ENCODE measurements at regions not wholly inside any gene's neighbourhood (a gene's known extent, or its start where the extent isn't known, plus 50 kb on each side); places are given as distances from the start of the nearest gene placed in this dataset.

DNA sequence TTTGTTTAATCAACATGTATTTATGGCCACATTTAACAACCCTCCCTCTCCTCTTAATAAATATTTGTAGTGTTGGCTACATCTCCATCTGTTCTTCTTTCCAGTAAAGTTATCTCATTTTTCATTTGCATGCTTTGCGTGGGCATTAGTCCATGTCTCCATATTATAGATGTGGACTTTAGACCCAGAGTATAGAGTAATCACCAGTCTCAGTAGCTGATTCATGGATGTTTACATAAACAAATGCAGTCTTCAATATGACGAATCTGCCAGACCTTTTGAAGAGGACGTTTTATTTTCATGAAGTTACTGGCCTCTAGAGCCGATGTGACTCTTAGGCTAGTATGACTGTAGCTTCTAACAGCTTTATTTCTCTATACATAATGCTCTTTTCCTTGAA lies 1546.2 kb downstream of the OLFM4 start:
- TF ChIP-seq, protein P1, sequence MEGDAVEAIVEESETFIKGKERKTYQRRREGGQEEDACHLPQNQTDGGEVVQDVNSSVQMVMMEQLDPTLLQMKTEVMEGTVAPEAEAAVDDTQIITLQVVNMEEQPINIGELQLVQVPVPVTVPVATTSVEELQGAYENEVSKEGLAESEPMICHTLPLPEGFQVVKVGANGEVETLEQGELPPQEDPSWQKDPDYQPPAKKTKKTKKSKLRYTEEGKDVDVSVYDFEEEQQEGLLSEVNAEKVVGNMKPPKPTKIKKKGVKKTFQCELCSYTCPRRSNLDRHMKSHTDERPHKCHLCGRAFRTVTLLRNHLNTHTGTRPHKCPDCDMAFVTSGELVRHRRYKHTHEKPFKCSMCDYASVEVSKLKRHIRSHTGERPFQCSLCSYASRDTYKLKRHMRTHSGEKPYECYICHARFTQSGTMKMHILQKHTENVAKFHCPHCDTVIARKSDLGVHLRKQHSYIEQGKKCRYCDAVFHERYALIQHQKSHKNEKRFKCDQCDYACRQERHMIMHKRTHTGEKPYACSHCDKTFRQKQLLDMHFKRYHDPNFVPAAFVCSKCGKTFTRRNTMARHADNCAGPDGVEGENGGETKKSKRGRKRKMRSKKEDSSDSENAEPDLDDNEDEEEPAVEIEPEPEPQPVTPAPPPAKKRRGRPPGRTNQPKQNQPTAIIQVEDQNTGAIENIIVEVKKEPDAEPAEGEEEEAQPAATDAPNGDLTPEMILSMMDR (conservative IDR thresholded peaks at IDR 0.05 in 1 of 2, IDR thresholded peaks at IDR 0.05 in 1 of 2; ENCODE audit: low read depth in 1 of 2, low read length in 2 of 2): no peak
- no peak for TF ChIP-seq EZH2 (IDR thresholded peaks at IDR 0.05; ENCODE audit: low read length, missing control alignments)
